Endothelial cell of umbilical vein (primary cell): ENCODE measurements at regions not wholly inside any gene's neighbourhood (a gene's known extent, or its start where the extent isn't known, plus 50 kb on each side); places are given as distances from the start of the nearest gene placed in this dataset.

Experiments
- BruUV-seq: library from RNA; stranded (reverse); fragments of 400-500 nt; replicated peaks from 2 replicates; lab custom pipeline; 2021; lab: Mats Ljungman, UMichigan
- CTCF ChIA-PET: fragments of 300-600, 350-600 bp; sonication (Branson Sonifier 250); formaldehyde crosslinking; loops from one replicate; lab custom pipeline; 2021; ENCODE audit warnings: antibody characterized with exemption, inconsistent platforms; lab: Charles Lee
- POLR2A ChIA-PET: fragments of 300-600, 350-600 bp; sonication (Branson Sonifier 250); formaldehyde crosslinking; loops from one replicate; lab custom pipeline; 2021; ENCODE audit warnings: antibody characterized with exemption, inconsistent platforms; lab: Charles Lee
- DNase-seq: peaks from one replicate; pipeline ENCODE4 v3.0.0-alpha.2; 2011; ENCODE audit warnings: low read depth, low spot score
- FAIRE-seq: peaks from 2 replicates; lab custom pipeline; 2011; peaks lifted over from hg19 to GRCh38; lab: Jason Lieb, UNC
- H2AFZ ChIP-seq: 2 replicates; pipeline ENCODE4 v1.6.0; 2012; ENCODE audit warnings: low read depth, low read length, control low read depth, inconsistent platforms
- H3K27ac ChIP-seq: 2 replicates; pipeline ENCODE4 v1.5.1; 2011; ENCODE audit warnings: low read depth, mild to moderate bottlenecking, control low read depth, low read length, moderate library complexity; ENCODE audit not compliant: insufficient read depth
- H3K27me3 ChIP-seq, 2 experiments: 2 replicates each; pipeline versions ENCODE4 v1.6.0 to v1.6.1; 2011; ENCODE audit warnings: low read length in 2 of 2, mixed read lengths in 1 of 2; ENCODE audit not compliant: control insufficient read depth in 2 of 2, insufficient read depth in 2 of 2
- H3K36me3 ChIP-seq, 2 experiments: 2 replicates in 1 of 2; 3 replicates in 1 of 2; pipeline ENCODE4 v1.5.1; 2011; ENCODE audit warnings: low read length in 2 of 2, mild to moderate bottlenecking in 1 of 2, moderate library complexity in 1 of 2; ENCODE audit not compliant: control insufficient read depth in 2 of 2, insufficient read depth in 2 of 2; ENCODE audit errors: extremely low read depth in 1 of 2
- H3K4me1 ChIP-seq: 3 replicates; pipeline ENCODE4 v1.5.1; 2011; ENCODE audit warnings: mild to moderate bottlenecking, low read length; ENCODE audit not compliant: control insufficient read depth, insufficient read depth; ENCODE audit errors: extremely low read depth
- H3K4me2 ChIP-seq: 2 replicates; pipeline ENCODE4 v1.6.1; 2011; ENCODE audit warnings: low read length, control low read depth, mixed read lengths; ENCODE audit not compliant: insufficient read depth
- H3K4me3 ChIP-seq, 3 experiments: fragments of 200-600 bp in 1 of 3; sonication (generic), shearing (Covaris generic) in 1 of 3; replicated peaks in 1 of 3; 2 replicates each; pipeline ENCODE4 v1.5.1; 2011 to 2016; ENCODE audit warnings: control low read depth in 3 of 3, low read length in 3 of 3, mild to moderate bottlenecking in 2 of 3, inconsistent platforms in 1 of 3, low read depth in 1 of 3, moderate library complexity in 1 of 3; ENCODE audit not compliant: insufficient read depth in 1 of 3
- H3K79me2 ChIP-seq: 2 replicates; pipeline ENCODE4 v1.6.0; 2012; ENCODE audit warnings: low read length, inconsistent platforms; ENCODE audit not compliant: control insufficient read depth, insufficient read depth
- H3K9ac ChIP-seq: replicated peaks from 2 replicates; pipeline ENCODE3; 2011; ENCODE audit warnings: low read length, control low read depth; ENCODE audit not compliant: insufficient read depth; ENCODE audit errors: extremely low read depth
- H3K9me1 ChIP-seq: replicated peaks from 3 replicates; pipeline ENCODE4 v1.6.0; 2011; ENCODE audit warnings: mild to moderate bottlenecking, low read length; ENCODE audit not compliant: control insufficient read depth, insufficient read depth; ENCODE audit errors: extremely low read depth
- H3K9me3 ChIP-seq: replicated peaks from 2 replicates; pipeline ENCODE4 v1.5.1; 2012; ENCODE audit warnings: low read length, inconsistent platforms; ENCODE audit not compliant: control insufficient read depth, insufficient read depth
- H4K20me1 ChIP-seq: replicated peaks from 2 replicates; pipeline ENCODE3; 2011; ENCODE audit warnings: mild to moderate bottlenecking, low read length; ENCODE audit not compliant: control insufficient read depth, insufficient read depth; ENCODE audit errors: extremely low read depth
- EZH2 ChIP-seq: IDR thresholded peaks from 2 replicates; pipeline ENCODE4 v1.6.1; 2012; ENCODE audit warnings: borderline replicate concordance, low read depth, mild to moderate bottlenecking, moderate library complexity, low read length, inconsistent platforms; ENCODE audit not compliant: severe bottlenecking
- FOS ChIP-seq: IDR thresholded peaks from 2 replicates; pipeline ENCODE4 v1.6.1; 2011; ENCODE audit warnings: mild to moderate bottlenecking, low read length, moderate library complexity, borderline replicate concordance; ENCODE audit not compliant: insufficient read depth
- GATA2 ChIP-seq: IDR thresholded peaks from 2 replicates; pipeline ENCODE4 v1.7.0; 2011; ENCODE audit warnings: low read depth, mild to moderate bottlenecking, moderate library complexity, mixed read lengths, low read length; ENCODE audit not compliant: insufficient read length, insufficient read depth
- JUN ChIP-seq: IDR thresholded peaks from 2 replicates; pipeline ENCODE4 v1.6.1; 2011; ENCODE audit warnings: borderline replicate concordance, low read depth; ENCODE audit not compliant: insufficient read length, insufficient read depth
- MYC ChIP-seq: IDR thresholded peaks from one replicate; pipeline ENCODE4 v1.6.1; 2011; ENCODE audit warnings: mild to moderate bottlenecking, low read depth, low read length
- POLR2A ChIP-seq: IDR thresholded peaks from 2 replicates; pipeline ENCODE4 v1.6.1; 2012; ENCODE audit warnings: low read depth, mild to moderate bottlenecking, control low read depth, low read length
- POLR2AphosphoS5 ChIP-seq: IDR thresholded peaks from 2 replicates; pipeline ENCODE4 v1.6.1; 2012; ENCODE audit warnings: low read depth, mild to moderate bottlenecking, control low read depth, low read length, moderate library complexity; ENCODE audit not compliant: insufficient read depth
- dilution Hi-C: fragments of 300-500 bp; cut with MboI; formaldehyde crosslinking; loops from one replicate; pipeline ENCODE4 v1.15.0; 2019; ENCODE audit warnings: low sequenced_read_pairs; ENCODE audit not compliant: extremely low pct_ligation_motif_present
- intact Hi-C: fragments of 100-400 bp; cut with micrococcal nuclease; formaldehyde crosslinking; loops from one replicate; pipeline ENCODE4 v1.10.0; 2022
- TF ChIP-seq, protein P1 (sequence below), 2 donors: IDR thresholded peaks; 1 replicate in 1 of 2; 2 replicates in 1 of 2; pipeline ENCODE4 v1.5.1; 2011; ENCODE audit warnings: low read length in 2 of 2, mild to moderate bottlenecking in 2 of 2, moderate library complexity in 2 of 2, control low read depth in 1 of 2, inconsistent platforms in 1 of 2, low read depth in 1 of 2; ENCODE audit not compliant: insufficient read depth in 1 of 2; ENCODE audit errors: extremely low read depth in 1 of 2
- TF ChIP-seq, protein P2 (sequence below): IDR thresholded peaks from 2 replicates; pipeline ENCODE4 v1.6.1; 2011; ENCODE audit not compliant: insufficient read depth, insufficient read length

DNA sequence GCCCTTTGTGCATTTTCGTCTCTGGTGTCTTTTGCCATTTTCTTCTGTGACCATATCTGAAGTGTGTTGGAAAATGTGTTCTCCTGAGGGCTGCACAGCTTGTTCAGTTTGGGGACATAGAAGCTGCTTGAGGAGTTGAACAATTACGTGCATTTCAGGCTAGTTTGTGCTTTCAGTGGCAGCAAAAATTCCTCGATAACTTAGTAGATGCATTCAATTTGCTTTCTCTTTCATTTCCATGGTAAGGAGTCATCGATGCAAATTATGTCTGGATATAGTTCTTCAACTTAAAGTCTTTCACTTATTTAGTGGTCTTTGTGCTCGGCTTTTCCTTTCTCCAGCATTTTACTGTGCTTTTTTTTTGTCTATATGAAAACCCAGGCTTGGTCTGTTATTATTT lies 441.5 kb downstream of the PLA2G4A start:
- intact Hi-C loops: no loop called here
- H3K9me3 ChIP-seq: no peaks in the 10 kb centered on the region
- H3K4me2 ChIP-seq: no peak overlapping the region
- H2AFZ ChIP-seq: no peak overlapping the region
- TF ChIP-seq JUN: no peak
- no peak for TF ChIP-seq POLR2AphosphoS5
- H3K27ac ChIP-seq: no peak overlapping the region
- no peak overlapping the region for H3K4me3 ChIP-seq
- no peaks in the 10 kb centered on the region for H3K9me1 ChIP-seq
- dilution Hi-C loops: no loop called here
- no peaks in the 10 kb centered on the region for H3K36me3 ChIP-seq
- no peaks in the 10 kb centered on the region for H3K79me2 ChIP-seq
- no peak overlapping the region for H3K9ac ChIP-seq
- no TSS peak for BruUV-seq
- FAIRE-seq: no peak
- POLR2A ChIA-PET: no interaction called here
- DNase-seq: no peak
- no peaks in the 10 kb centered on the region for H4K20me1 ChIP-seq
- H3K4me1 ChIP-seq: no peaks in the 10 kb centered on the region
- CTCF ChIA-PET: no interaction called here
- peaks cover 0 to 4% of the 10 kb centered on the region in 2 experiments for H3K27me3 ChIP-seq

DNA sequence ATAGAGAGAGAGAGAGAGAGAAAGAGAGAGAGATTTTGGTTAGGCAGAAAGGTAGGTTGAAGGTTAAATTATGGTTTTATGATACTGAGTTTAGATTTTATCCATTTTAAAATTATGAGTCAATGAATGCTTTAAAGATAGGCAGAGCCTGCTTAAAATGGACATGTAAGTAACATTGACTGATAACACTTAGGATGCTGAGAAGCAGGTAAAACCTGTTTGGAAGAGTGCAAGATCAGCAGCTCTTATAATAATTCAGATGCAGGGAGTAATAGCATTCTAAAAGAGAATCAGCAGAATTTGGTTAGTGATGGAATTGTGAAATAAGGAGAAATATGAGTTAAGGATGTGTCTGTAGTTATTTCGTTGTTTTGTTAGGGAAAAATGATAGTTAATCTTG lies 446.6 kb downstream of the PLA2G4A start:
- Histone ChIP-seq H3K4me1 (no peaks in the 10 kb centered on the region), H3K79me2 (no peaks in the 10 kb centered on the region), H3K27me3 (no peaks in the 10 kb centered on the region), H3K27ac (no peak overlapping the region), H3K9me1 (no peaks in the 10 kb centered on the region), H3K4me3 (no peak overlapping the region), H3K9ac (no peak overlapping the region), H3K36me3 (no peaks in the 10 kb centered on the region), H2AFZ (no peak overlapping the region), H4K20me1 (no peaks in the 10 kb centered on the region), H3K4me2 (no peak overlapping the region), H3K9me3 (no peaks in the 10 kb centered on the region)
- dilution Hi-C loops (no loop called here), intact Hi-C loops (no loop called here)
- DNase-seq: no peak
- no TSS peak for BruUV-seq
- CTCF ChIA-PET: no interaction called here
- no peak for TF ChIP-seq POLR2AphosphoS5
- TF ChIP-seq JUN: no peak
- TF ChIP-seq, protein P1, sequence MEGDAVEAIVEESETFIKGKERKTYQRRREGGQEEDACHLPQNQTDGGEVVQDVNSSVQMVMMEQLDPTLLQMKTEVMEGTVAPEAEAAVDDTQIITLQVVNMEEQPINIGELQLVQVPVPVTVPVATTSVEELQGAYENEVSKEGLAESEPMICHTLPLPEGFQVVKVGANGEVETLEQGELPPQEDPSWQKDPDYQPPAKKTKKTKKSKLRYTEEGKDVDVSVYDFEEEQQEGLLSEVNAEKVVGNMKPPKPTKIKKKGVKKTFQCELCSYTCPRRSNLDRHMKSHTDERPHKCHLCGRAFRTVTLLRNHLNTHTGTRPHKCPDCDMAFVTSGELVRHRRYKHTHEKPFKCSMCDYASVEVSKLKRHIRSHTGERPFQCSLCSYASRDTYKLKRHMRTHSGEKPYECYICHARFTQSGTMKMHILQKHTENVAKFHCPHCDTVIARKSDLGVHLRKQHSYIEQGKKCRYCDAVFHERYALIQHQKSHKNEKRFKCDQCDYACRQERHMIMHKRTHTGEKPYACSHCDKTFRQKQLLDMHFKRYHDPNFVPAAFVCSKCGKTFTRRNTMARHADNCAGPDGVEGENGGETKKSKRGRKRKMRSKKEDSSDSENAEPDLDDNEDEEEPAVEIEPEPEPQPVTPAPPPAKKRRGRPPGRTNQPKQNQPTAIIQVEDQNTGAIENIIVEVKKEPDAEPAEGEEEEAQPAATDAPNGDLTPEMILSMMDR (IDR thresholded peaks at IDR 0.05; ENCODE audit: extremely low read depth in 1 of 2, insufficient read depth in 1 of 2, low read depth in 1 of 2, low read length in 2 of 2): no peak
- no peak for TF ChIP-seq MYC
- TF ChIP-seq, protein P2, sequence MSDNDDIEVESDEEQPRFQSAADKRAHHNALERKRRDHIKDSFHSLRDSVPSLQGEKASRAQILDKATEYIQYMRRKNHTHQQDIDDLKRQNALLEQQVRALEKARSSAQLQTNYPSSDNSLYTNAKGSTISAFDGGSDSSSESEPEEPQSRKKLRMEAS: no peak
- no peak for TF ChIP-seq FOS
- TF ChIP-seq EZH2: no peak
- no peak for TF ChIP-seq POLR2A
- TF ChIP-seq GATA2: no peak
- FAIRE-seq: no peak
- POLR2A ChIA-PET: no interaction called here
